HEK293 (cell line): ENCODE measurements at regions not wholly inside any gene's neighbourhood (a gene's known extent, or its start where the extent isn't known, plus 50 kb on each side); places are given as distances from the start of the nearest gene placed in this dataset.

Source experiments
- FEZF1 ChIP-seq: fragments of 450-650 bp; formaldehyde crosslinking; IDR thresholded peaks from 2 replicates; pipeline ENCODE4 v1.5.1; 2016; ENCODE audit warnings: missing biosample characterization, missing genetic modification characterization
- TF ChIP-seq, protein P1 (sequence below): fragments of 450-650 bp; formaldehyde crosslinking; IDR thresholded peaks from 2 replicates; pipeline ENCODE4 v1.5.1; 2016; ENCODE audit warnings: missing biosample characterization, missing genetic modification characterization
- TF ChIP-seq, protein P2 (sequence below): fragments of 450-650 bp; formaldehyde crosslinking; IDR thresholded peaks from 2 replicates; pipeline ENCODE4 v1.5.1; 2016; ENCODE audit warnings: missing biosample characterization, missing genetic modification characterization

DNA sequence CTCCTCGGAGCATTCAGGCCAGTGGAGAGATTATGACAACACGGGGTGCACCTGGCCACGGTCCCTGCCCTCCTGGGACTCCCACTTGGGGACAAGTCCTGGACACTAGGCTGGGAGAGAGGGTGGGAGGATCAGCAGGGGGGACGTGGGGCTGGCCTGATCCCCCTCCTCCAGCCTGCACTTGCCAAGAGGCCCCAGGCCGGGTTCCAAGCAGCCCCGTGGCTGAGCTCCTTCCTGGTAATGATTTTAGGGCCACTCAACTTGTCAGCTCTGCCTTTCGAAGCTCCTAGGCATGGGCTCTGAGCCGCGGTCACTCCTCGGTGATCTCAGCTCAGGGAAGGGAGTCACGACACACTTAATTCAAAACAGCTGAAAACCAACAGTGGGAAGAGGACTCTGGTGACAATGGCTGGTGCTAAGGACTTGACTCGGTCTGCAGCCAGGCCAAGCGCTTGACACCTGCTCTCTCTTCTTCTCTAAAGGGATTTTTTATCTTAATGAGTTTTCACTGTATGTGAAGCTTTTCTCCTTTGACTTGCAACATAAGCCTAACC, 161.7 kb downstream of the BMP7 start:
- TF ChIP-seq FEZF1 (tag by site-specific recombination) = no peak
- TF ChIP-seq, protein P1, sequence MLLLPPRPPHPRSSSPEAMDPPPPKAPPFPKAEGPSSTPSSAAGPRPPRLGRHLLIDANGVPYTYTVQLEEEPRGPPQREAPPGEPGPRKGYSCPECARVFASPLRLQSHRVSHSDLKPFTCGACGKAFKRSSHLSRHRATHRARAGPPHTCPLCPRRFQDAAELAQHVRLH (tag by site-specific recombination) = no peak
- TF ChIP-seq, protein P2, sequence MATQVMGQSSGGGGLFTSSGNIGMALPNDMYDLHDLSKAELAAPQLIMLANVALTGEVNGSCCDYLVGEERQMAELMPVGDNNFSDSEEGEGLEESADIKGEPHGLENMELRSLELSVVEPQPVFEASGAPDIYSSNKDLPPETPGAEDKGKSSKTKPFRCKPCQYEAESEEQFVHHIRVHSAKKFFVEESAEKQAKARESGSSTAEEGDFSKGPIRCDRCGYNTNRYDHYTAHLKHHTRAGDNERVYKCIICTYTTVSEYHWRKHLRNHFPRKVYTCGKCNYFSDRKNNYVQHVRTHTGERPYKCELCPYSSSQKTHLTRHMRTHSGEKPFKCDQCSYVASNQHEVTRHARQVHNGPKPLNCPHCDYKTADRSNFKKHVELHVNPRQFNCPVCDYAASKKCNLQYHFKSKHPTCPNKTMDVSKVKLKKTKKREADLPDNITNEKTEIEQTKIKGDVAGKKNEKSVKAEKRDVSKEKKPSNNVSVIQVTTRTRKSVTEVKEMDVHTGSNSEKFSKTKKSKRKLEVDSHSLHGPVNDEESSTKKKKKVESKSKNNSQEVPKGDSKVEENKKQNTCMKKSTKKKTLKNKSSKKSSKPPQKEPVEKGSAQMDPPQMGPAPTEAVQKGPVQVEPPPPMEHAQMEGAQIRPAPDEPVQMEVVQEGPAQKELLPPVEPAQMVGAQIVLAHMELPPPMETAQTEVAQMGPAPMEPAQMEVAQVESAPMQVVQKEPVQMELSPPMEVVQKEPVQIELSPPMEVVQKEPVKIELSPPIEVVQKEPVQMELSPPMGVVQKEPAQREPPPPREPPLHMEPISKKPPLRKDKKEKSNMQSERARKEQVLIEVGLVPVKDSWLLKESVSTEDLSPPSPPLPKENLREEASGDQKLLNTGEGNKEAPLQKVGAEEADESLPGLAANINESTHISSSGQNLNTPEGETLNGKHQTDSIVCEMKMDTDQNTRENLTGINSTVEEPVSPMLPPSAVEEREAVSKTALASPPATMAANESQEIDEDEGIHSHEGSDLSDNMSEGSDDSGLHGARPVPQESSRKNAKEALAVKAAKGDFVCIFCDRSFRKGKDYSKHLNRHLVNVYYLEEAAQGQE (tag by site-specific recombination) = no peak
